Stomach (tissue), 8 donors: ENCODE measurements at regions not wholly inside any gene's neighbourhood (a gene's known extent, or its start where the extent isn't known, plus 50 kb on each side); places are given as distances from the start of the nearest gene placed in this dataset.

ENCODE experiments used
- DNase-seq, 2 donors: peaks; one replicate each; pipeline versions ENCODE4 v3.0.0 to v3.0.0-alpha.2; 2013 to 2019
- H3K27ac ChIP-seq, 5 donors: fragments of 200-600 bp in 4 of 5; sonication (generic) in 4 of 5; one replicate each; pipeline ENCODE4 v1.5.1; 2013 to 2019; ENCODE audit warnings: mild to moderate bottlenecking in 1 of 5, moderate library complexity in 1 of 5
- H3K27me3 ChIP-seq, 3 donors: fragments of 200-600 bp; sonication (generic); one replicate each; pipeline ENCODE4 v1.5.1; 2017 to 2019; ENCODE audit warnings: mixed run types in 1 of 3
- H3K36me3 ChIP-seq, 4 donors: fragments of 200-600 bp; sonication (generic); 1 replicate in 3 of 4; 2 replicates in 1 of 4; pipeline ENCODE4 v1.5.1; 2016 to 2019
- H3K4me1 ChIP-seq, 4 donors: fragments of 200-600 bp; sonication (generic); one replicate each; pipeline ENCODE4 v1.5.1; 2016 to 2019
- H3K4me3 ChIP-seq, 4 donors: fragments of 200-600 bp; sonication (generic) in 3 of 4; one replicate each; pipeline ENCODE4 v1.5.1; 2016 to 2019; ENCODE audit warnings: mild to moderate bottlenecking in 1 of 4
- H3K9me3 ChIP-seq, 4 donors: fragments of 200-600 bp; sonication (generic); one replicate each; pipeline ENCODE4 v1.5.1; 2016 to 2019
- EP300 ChIP-seq: sonication (generic); formaldehyde crosslinking; IDR thresholded peaks from one replicate; pipeline ENCODE4 v1.6.1; 2017; ENCODE audit warnings: antibody characterized with exemption
- POLR2A ChIP-seq, 4 donors: fragments of 450-650 bp; IDR thresholded peaks; one replicate each; pipeline ENCODE4 v1.6.1; 2016; ENCODE audit warnings: antibody characterized with exemption in 4 of 4, control low read depth in 2 of 4, mild to moderate bottlenecking in 1 of 4, moderate library complexity in 1 of 4
- POLR2AphosphoS5 ChIP-seq, 3 donors: sonication (generic); formaldehyde crosslinking; IDR thresholded peaks; one replicate each; pipeline ENCODE4 v1.6.1; 2016; ENCODE audit warnings: antibody characterized with exemption in 3 of 3
- WGBS, 5 donors: extraction: QIAGEN DNeasy Blood & Tissue Kit in 3 of 5; methylation state at CpG; one replicate each; pipeline versions ENCODE4 v1.1.5 to v1.1.7; 2013 to 2018; 5-methylcytosine and 5-hydroxymethylcytosine counted together
- intact Hi-C: fragments of 100-400 bp; cut with DNase I; formaldehyde crosslinking; loops from one replicate; pipeline ENCODE4 v1.15.1; 2023; ENCODE audit warnings: low total_unique reads
- TF ChIP-seq, protein P1 (sequence below), 7 experiments: fragments of 450-650 bp in 4 of 7; fragments of 200-600 bp in 3 of 7; sonication (generic) in 3 of 7; IDR thresholded peaks; one replicate each; pipeline ENCODE4 v1.5.1; 2016 to 2019; ENCODE audit warnings: antibody characterized with exemption in 7 of 7, control low read depth in 2 of 7, mild to moderate bottlenecking in 1 of 7
- donor health status: healthy with polysubstance abuse.
- donor health status: Bipolar disorder and iron deficiency.
- donor health status: healthy.

DNA sequence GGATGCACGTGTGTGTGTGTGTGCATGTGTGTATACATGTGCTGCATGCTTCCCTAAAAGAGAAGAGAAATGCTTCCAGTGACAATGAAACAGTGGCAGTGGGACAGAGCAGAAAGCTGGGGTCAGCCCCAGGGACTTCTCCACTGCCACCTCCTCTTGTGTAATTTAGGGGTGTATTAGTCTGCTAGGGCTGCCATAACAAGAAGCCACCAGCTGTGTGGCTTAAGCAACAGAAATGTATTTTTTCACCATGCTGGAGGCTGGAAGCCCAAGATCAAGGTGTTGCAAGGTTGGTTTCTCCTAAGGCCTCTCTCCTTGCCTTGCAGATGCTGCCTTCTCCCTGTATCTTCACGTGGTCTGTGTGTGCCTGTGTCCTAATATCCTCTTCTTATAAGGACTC is 190.5 kb downstream of the CXCL12 start:
- intact Hi-C loops = no loop called here

DNA sequence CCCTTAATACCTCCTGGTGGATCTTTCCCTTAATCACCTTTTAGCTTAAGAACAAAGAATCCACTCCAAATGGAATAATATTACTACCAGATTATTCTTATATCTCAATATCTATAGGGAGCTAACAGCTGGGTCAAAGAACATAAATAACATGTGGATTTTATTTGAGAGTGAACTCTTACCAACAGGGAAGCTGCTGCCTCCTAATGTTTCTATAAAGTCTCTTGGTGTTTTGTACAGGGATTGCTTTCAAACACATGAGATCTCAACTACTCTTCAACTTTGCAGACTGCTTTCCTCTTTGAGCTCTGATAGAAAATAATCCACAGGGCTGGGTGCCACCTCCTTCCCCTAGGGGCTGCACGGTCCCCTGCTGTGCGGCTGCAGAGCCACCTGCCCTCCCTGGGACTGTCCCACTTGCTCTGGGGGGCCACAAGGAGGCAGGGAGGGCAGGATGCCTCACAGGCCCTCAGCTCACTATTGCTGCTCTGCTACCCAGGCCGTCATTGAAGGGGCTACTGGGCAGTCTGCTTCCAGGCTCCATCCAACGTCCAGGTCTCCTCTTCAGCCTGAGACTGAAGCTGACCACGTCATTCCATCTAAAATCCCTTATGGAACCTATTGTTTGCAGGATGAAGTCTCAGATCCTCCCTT is 191.2 kb downstream of the CXCL12 start:
- Histone ChIP-seq H3K36me3 (no peaks in the 10 kb centered on the region), H3K4me1 (peaks cover 12 to 17% (median 15%) of the 10 kb centered on the region in 4 donors), H3K27ac (no peak overlapping the region), H3K9me3 (peaks cover 0 to 5% (median 0%) of the 10 kb centered on the region in 4 donors), H3K27me3 (no peaks in the 10 kb centered on the region), H3K4me3 (no peak overlapping the region)
- TF ChIP-seq, protein P1, sequence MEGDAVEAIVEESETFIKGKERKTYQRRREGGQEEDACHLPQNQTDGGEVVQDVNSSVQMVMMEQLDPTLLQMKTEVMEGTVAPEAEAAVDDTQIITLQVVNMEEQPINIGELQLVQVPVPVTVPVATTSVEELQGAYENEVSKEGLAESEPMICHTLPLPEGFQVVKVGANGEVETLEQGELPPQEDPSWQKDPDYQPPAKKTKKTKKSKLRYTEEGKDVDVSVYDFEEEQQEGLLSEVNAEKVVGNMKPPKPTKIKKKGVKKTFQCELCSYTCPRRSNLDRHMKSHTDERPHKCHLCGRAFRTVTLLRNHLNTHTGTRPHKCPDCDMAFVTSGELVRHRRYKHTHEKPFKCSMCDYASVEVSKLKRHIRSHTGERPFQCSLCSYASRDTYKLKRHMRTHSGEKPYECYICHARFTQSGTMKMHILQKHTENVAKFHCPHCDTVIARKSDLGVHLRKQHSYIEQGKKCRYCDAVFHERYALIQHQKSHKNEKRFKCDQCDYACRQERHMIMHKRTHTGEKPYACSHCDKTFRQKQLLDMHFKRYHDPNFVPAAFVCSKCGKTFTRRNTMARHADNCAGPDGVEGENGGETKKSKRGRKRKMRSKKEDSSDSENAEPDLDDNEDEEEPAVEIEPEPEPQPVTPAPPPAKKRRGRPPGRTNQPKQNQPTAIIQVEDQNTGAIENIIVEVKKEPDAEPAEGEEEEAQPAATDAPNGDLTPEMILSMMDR (IDR thresholded peaks at IDR 0.05) = no peak
- TF ChIP-seq POLR2AphosphoS5 (IDR thresholded peaks at IDR 0.05) (no peak), POLR2A (IDR thresholded peaks at IDR 0.05) (no peak), EP300 (no peak)
- DNase-seq = no peak
- WGBS, 5 donors = 77 to 95% (median 89%) methylated on average over 3 to 5 of the region's 5 CpGs
- intact Hi-C loops = no loop called here

More for the DNA sequence above, 190.5 kb downstream of the CXCL12 start:
- no peaks in the 10 kb centered on the region for H3K36me3 ChIP-seq
- WGBS, 5 donors = 82 to 97% (median 92%) methylated on average over 2 of the region's 2 CpGs
- no peak for TF ChIP-seq EP300
- TF ChIP-seq, protein P1 (IDR thresholded peaks at IDR 0.05) = no peak
- TF ChIP-seq POLR2A (IDR thresholded peaks at IDR 0.05) = no peak
- no peak for TF ChIP-seq POLR2AphosphoS5 (IDR thresholded peaks at IDR 0.05)
- H3K4me1 ChIP-seq = peaks cover 12 to 17% (median 15%) of the 10 kb centered on the region in 4 donors
- no peak for DNase-seq
- no peak overlapping the region for H3K27ac ChIP-seq
- H3K9me3 ChIP-seq = peaks cover 0 to under 1% (median 0%) of the 10 kb centered on the region in 4 donors
- H3K4me3 ChIP-seq = no peak overlapping the region
- no peaks in the 10 kb centered on the region for H3K27me3 ChIP-seq

DNA sequence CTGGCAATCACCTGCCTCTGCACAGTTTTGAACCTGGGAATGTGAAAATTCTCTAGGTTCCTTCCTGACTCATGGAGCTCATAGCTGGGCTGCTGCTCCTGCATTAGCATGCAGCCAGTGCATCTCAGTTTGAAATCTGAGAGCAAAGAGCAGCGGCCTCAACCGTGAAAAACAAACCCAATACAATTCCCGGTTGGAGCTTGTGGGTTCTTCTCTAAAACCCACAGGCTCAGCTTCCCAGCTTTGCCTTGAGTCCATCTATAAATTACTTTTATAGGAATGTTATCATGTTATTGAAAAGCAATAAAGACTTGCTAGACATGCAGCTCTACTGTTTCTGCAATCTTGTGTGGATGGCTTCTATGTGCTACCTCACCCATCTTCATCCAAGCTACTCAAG is 191.7 kb downstream of the CXCL12 start:
- H3K27me3 ChIP-seq = no peaks in the 10 kb centered on the region
- intact Hi-C loops = no loop called here
- H3K4me3 ChIP-seq = no peak overlapping the region
- peaks cover 12 to 17% (median 15%) of the 10 kb centered on the region in 4 donors for H3K4me1 ChIP-seq
- TF ChIP-seq EP300 = no peak
- no peak for TF ChIP-seq POLR2A (IDR thresholded peaks at IDR 0.05)
- TF ChIP-seq, protein P1 (IDR thresholded peaks at IDR 0.05) = no peak
- no peak for TF ChIP-seq POLR2AphosphoS5 (IDR thresholded peaks at IDR 0.05)
- DNase-seq = no peak
- H3K9me3 ChIP-seq = peaks cover 0 to 5% (median 0%) of the 10 kb centered on the region in 4 donors
- WGBS, 5 donors = 82 to 95% (median 87%) methylated on average over 3 of the region's 3 CpGs
- no peaks in the 10 kb centered on the region for H3K36me3 ChIP-seq
- no peak overlapping the region for H3K27ac ChIP-seq

DNA sequence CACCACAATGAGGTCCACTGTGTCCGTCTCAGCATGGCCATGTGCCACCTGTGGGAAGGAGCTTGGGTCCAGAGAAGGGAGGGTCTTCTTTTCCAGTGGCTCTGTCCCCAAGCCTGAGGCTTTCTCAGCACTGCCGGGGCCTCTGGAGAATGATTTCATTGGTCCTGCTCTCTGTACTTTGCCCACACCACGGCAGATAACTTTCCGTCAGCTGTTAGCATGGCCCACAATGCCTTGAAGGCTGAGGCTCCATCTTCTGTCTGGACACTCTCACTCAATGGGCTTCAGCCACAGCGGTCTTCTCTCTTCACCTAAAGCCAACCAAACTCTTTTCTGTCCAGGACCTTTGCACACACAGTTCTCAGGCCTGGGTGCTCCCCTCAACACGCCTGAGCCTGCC is 192.5 kb downstream of the CXCL12 start:
- Histone ChIP-seq H3K36me3 (no peaks in the 10 kb centered on the region), H3K27me3 (no peaks in the 10 kb centered on the region), H3K4me1 (peaks cover 12 to 17% (median 15%) of the 10 kb centered on the region in 4 donors), H3K4me3 (no peak overlapping the region), H3K27ac (no peak overlapping the region), H3K9me3 (peaks cover 0 to 5% (median 0%) of the 10 kb centered on the region in 4 donors)
- intact Hi-C loops = no loop called here
- WGBS, 5 donors = 79 to 88% (median 82%) methylated on average over 6 of the region's 6 CpGs
- TF ChIP-seq POLR2AphosphoS5 (IDR thresholded peaks at IDR 0.05) (no peak), POLR2A (IDR thresholded peaks at IDR 0.05) (no peak), EP300 (no peak)
- TF ChIP-seq, protein P1 (IDR thresholded peaks at IDR 0.05) = no peak
- DNase-seq = no peak
